GM18909 (cell line): ENCODE measurements at regions not wholly inside any gene's neighbourhood (a gene's known extent, or its start where the extent isn't known, plus 50 kb on each side); places are given as distances from the start of the nearest gene placed in this dataset.

Experiments
- ATAC-seq: cut with Tn5 transposase; IDR thresholded peaks from one replicate; pipeline ENCODE4 v1.9.1; 2021; ENCODE audit warnings: mild to moderate bottlenecking; ENCODE audit not compliant: unreplicated experiment, poor library complexity

GRCh38 chr19:32172566-32173160 is 172.7 kb upstream of the ZNF507 start:
- no peak for ATAC-seq

GRCh38 chr19:32173836-32174235 is 171.6 kb upstream of the ZNF507 start:
- ATAC-seq, result no peak

GRCh38 chr19:32174386-32175113 is 170.9 kb upstream of the ZNF507 start:
- ATAC-seq, result no peak

GRCh38 chr19:32176591-32176990 is 168.8 kb upstream of the ZNF507 start:
- ATAC-seq, result no peak

- no peak for ATAC-seq
Observed at GRCh38 chr19:32177686-32178085, 167.7 kb upstream of the ZNF507 start.

- no peak for ATAC-seq
Observed at GRCh38 chr19:32178401-32178800, 167.0 kb upstream of the ZNF507 start.

GRCh38 chr19:32178956-32179355 is 166.5 kb upstream of the ZNF507 start:
- no peak for ATAC-seq

GRCh38 chr19:32181216-32181920 is 164.0 kb upstream of the ZNF507 start:
- no peak for ATAC-seq

GRCh38 chr19:32186542-32187330 is 158.7 kb upstream of the ZNF507 start:
- no peak for ATAC-seq

GRCh38 chr19:32188921-32189320 is 156.5 kb upstream of the ZNF507 start:
- no peak for ATAC-seq

GRCh38 chr19:32189956-32190706 is 155.3 kb upstream of the ZNF507 start:
- ATAC-seq, result no peak

- no peak for ATAC-seq
Observed at GRCh38 chr19:32191921-32192320, 153.5 kb upstream of the ZNF507 start.

GRCh38 chr19:32195706-32196610 is 149.5 kb upstream of the ZNF507 start:
- no peak for ATAC-seq

GRCh38 chr19:32196690-32197420 is 148.6 kb upstream of the ZNF507 start:
- no peak for ATAC-seq

- ATAC-seq, result no peak
Observed at GRCh38 chr19:32197896-32198882, 147.2 kb upstream of the ZNF507 start.

GRCh38 chr19:32199501-32200040 is 145.8 kb upstream of the ZNF507 start:
- ATAC-seq, result no peak
